K562 (cell line): ENCODE measurements at regions not wholly inside any gene's neighbourhood (a gene's known extent, or its start where the extent isn't known, plus 50 kb on each side); places are given as distances from the start of the nearest gene placed in this dataset.

Experiments
- ARID2 ChIP-seq: fragments of 450-650 bp; IDR thresholded peaks from 2 replicates; pipeline ENCODE4 v1.6.1; 2017; ENCODE audit warnings: antibody characterized with exemption, mild to moderate bottlenecking
- ARID3B ChIP-seq: fragments of 250-450 bp; sonication (Bioruptor Pico); IDR thresholded peaks from 2 replicates; pipeline ENCODE4 v1.4.0; 2020; ENCODE audit warnings: borderline replicate concordance
- CCNT2 ChIP-seq: IDR thresholded peaks from 2 replicates; pipeline ENCODE4 v1.6.1; 2011; ENCODE audit warnings: borderline replicate concordance, low read depth, mild to moderate bottlenecking, moderate library complexity, mixed read lengths, low read length; ENCODE audit not compliant: insufficient read length; ENCODE audit errors: extremely low read depth
- CREB1 ChIP-seq, 2 experiments: sonication (generic) in 1 of 2; formaldehyde crosslinking in 1 of 2; IDR thresholded peaks; 2 replicates each; pipeline versions ENCODE4 v1.6.1 to v1.8.0; 2012 to 2022; ENCODE audit warnings: inconsistent platforms in 1 of 2, mild to moderate bottlenecking in 1 of 2, missing genetic modification reagents in 1 of 2, moderate library complexity in 1 of 2
- DEAF1 ChIP-seq: fragments of 450-650 bp; formaldehyde crosslinking; IDR thresholded peaks from 2 replicates; pipeline ENCODE4 v1.4.0; 2020; ENCODE audit warnings: mild to moderate bottlenecking, moderate library complexity
- EWSR1 ChIP-seq: fragments of 450-650 bp; IDR thresholded peaks from 2 replicates; pipeline ENCODE4 v1.6.1; 2018; ENCODE audit warnings: borderline replicate concordance, mild to moderate bottlenecking, low read depth, moderate library complexity; ENCODE audit not compliant: partially characterized antibody
- GATAD2A ChIP-seq: fragments of 450-650 bp; IDR thresholded peaks from 2 replicates; pipeline ENCODE4 v1.6.1; 2017
- HLTF ChIP-seq: fragments of 450-650 bp; IDR thresholded peaks from 2 replicates; pipeline ENCODE4 v1.6.1; 2016
- HNRNPK ChIP-seq: fragments of 200-400 bp; formaldehyde crosslinking; IDR thresholded peaks from one replicate; pipeline ENCODE4 v1.6.1; 2018; ENCODE audit warnings: mild to moderate bottlenecking, low read depth, low read length; ENCODE audit not compliant: poor library complexity, severe bottlenecking
- KDM5B ChIP-seq: fragments of 200-600 bp; sonication (generic); IDR thresholded peaks from 2 replicates; pipeline ENCODE4 v1.6.1; 2012; ENCODE audit warnings: low read depth, mild to moderate bottlenecking, moderate library complexity, low read length, control low read depth, inconsistent platforms; ENCODE audit not compliant: insufficient replicate concordance
- MAZ ChIP-seq, 2 experiments: fragments of 450-650 bp in 1 of 2; sonication (generic) in 1 of 2; formaldehyde crosslinking; IDR thresholded peaks in 1 of 2; conservative IDR thresholded peaks in 1 of 2; 2 replicates each; pipeline versions ENCODE4 v1.4.0 to v1.5.0; 2020; ENCODE audit warnings: mild to moderate bottlenecking in 1 of 2, missing genetic modification reagents in 1 of 2
- NCOA1 ChIP-seq: fragments of 450-650 bp; IDR thresholded peaks from 2 replicates; pipeline ENCODE4 v1.6.1; 2016; ENCODE audit warnings: low read depth
- PCBP2 ChIP-seq: fragments of 200-400 bp; formaldehyde crosslinking; IDR thresholded peaks from 2 replicates; pipeline ENCODE4 v1.6.1; 2018; ENCODE audit warnings: low read length, low read depth, mild to moderate bottlenecking, moderate library complexity; ENCODE audit not compliant: poor library complexity, severe bottlenecking
- PHB ChIP-seq: fragments of 250-450 bp; sonication (Bioruptor Pico); IDR thresholded peaks from 2 replicates; pipeline ENCODE4 v1.5.0; 2021
- PHF8 ChIP-seq: fragments of 200-600 bp; sonication (generic); IDR thresholded peaks from 2 replicates; pipeline ENCODE4 v1.6.1; 2012; ENCODE audit warnings: mixed run types, mild to moderate bottlenecking, inconsistent platforms, low read length, moderate library complexity, borderline replicate concordance
- PTTG1 ChIP-seq: fragments of 450-650 bp; IDR thresholded peaks from 2 replicates; pipeline ENCODE4 v1.6.1; 2016; ENCODE audit warnings: low read depth, mild to moderate bottlenecking, missing genetic modification characterization, missing compliant biosample characterization
- STAT5B ChIP-seq: fragments of 250-450 bp; sonication (Bioruptor Pico); IDR thresholded peaks from 2 replicates; pipeline ENCODE4 v1.8.0; 2021; ENCODE audit warnings: mild to moderate bottlenecking, inconsistent platforms
- TCF3 ChIP-seq: sonication (generic); formaldehyde crosslinking; IDR thresholded peaks from 2 replicates; pipeline ENCODE4 v1.4.0; 2020; ENCODE audit warnings: mild to moderate bottlenecking, missing genetic modification reagents
- TOE1 ChIP-seq, 2 experiments: fragments of 450-650 bp in 1 of 2; sonication (generic) in 1 of 2; formaldehyde crosslinking in 1 of 2; IDR thresholded peaks; 2 replicates each; pipeline versions ENCODE4 v1.7.1 to v1.8.0; 2016 to 2022; ENCODE audit warnings: borderline replicate concordance in 2 of 2, mild to moderate bottlenecking in 2 of 2, antibody characterized with exemption in 1 of 2, inconsistent platforms in 1 of 2, low read depth in 1 of 2, missing genetic modification reagents in 1 of 2, moderate library complexity in 1 of 2
- ZFP1 ChIP-seq: fragments of 450-650 bp; formaldehyde crosslinking; IDR thresholded peaks from 2 replicates; pipeline ENCODE4 v1.4.0; 2020; ENCODE audit warnings: mild to moderate bottlenecking, mixed read lengths
- ZNF197 ChIP-seq: fragments of 200-800 bp; sonication (Bioruptor generic); IDR thresholded peaks from 2 replicates; pipeline ENCODE4 v1.6.1; 2016; ENCODE audit warnings: low read depth, missing genetic modification characterization, missing compliant biosample characterization
- ZNF217 ChIP-seq: sonication (generic); formaldehyde crosslinking; IDR thresholded peaks from 2 replicates; pipeline ENCODE4 v1.8.0; 2022; ENCODE audit warnings: mild to moderate bottlenecking, missing genetic modification reagents
- ZNF282 ChIP-seq: sonication (generic); formaldehyde crosslinking; IDR thresholded peaks from 2 replicates; pipeline ENCODE4 v1.8.1; 2023; ENCODE audit warnings: missing genetic modification reagents
- ZNF77 ChIP-seq: fragments of 250-450 bp; sonication (Bioruptor Pico); IDR thresholded peaks from 2 replicates; pipeline ENCODE4 v1.5.0; 2020
- TF ChIP-seq, protein P1 (sequence below): fragments of 450-650 bp; conservative IDR thresholded peaks from 2 replicates; pipeline ENCODE4 v1.6.1; 2016; ENCODE audit warnings: missing genetic modification characterization, low read depth, mild to moderate bottlenecking, missing compliant biosample characterization, moderate library complexity

- TF ChIP-seq STAT5B (CRISPR knock-in tag) (no peak), DEAF1 (CRISPR knock-in tag) (no peak), HLTF (no peak), PHB (no peak), CCNT2 (peak; percentile 77), ARID2 (no peak), HNRNPK (no peak), ZNF77 (no peak), ZFP1 (no peak), PHF8 (peak; percentile 12; the same call in 1 of the 2 replicates), ZNF217 (CRISPR knock-in tag) (no peak), GATAD2A (no peak), TOE1 (IDR thresholded peaks at IDR 0.05; ENCODE audit: borderline replicate concordance) (0 out of 2 replicates have a peak, but pooled peaks have one; percentile 14), TOE1 (CRISPR knock-in tag; IDR thresholded peaks at IDR 0.05; ENCODE audit: borderline replicate concordance, low read depth) (no peak), ZNF197 (CRISPR knock-in tag) (no peak), KDM5B (peak; percentile 36), EWSR1 (no peak), CREB1 (IDR thresholded peaks at IDR 0.05) (peak; percentile 21; the same call in 1 of the 2 replicates), CREB1 (CRISPR knock-in tag; IDR thresholded peaks at IDR 0.05) (no peak), TCF3 (CRISPR knock-in tag) (peak; percentile 95), PCBP2 (no peak), MAZ (CRISPR knock-in tag; conservative IDR thresholded peaks at IDR 0.05 in 1 of 2, IDR thresholded peaks at IDR 0.05 in 1 of 2) (peak in 1 of 2 experiments; percentile 47; a peak in 1 of 4 replicates), ZNF282 (CRISPR knock-in tag) (no peak), ARID3B (CRISPR knock-in tag) (no peak), NCOA1 (peak; percentile 81; the same call in 1 of the 2 replicates), PTTG1 (tag) (no peak)
- TF ChIP-seq, protein P1, sequence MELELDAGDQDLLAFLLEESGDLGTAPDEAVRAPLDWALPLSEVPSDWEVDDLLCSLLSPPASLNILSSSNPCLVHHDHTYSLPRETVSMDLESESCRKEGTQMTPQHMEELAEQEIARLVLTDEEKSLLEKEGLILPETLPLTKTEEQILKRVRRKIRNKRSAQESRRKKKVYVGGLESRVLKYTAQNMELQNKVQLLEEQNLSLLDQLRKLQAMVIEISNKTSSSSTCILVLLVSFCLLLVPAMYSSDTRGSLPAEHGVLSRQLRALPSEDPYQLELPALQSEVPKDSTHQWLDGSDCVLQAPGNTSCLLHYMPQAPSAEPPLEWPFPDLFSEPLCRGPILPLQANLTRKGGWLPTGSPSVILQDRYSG = peak; percentile 56; the same call in 1 of the 2 replicates
These were observed 666.7 kb downstream of the UQCRFS1 start (continued) for GRCh38 chr19:28546148-28546685.
